HepG2 (cell line): ENCODE measurements at regions not wholly inside any gene's neighbourhood (a gene's known extent, or its start where the extent isn't known, plus 50 kb on each side); places are given as distances from the start of the nearest gene placed in this dataset.

Source experiments
- ATAC-seq: fragments of 200-7000 bp; cut with Tn5 transposase; 3 replicates; pipeline ENCODE4 v1.9.1; 2020; ENCODE audit warnings: mild to moderate bottlenecking, moderate library complexity
- BruUV-seq: library from RNA; stranded (reverse); fragments of 400-500 nt; replicated peaks from 2 replicates; lab custom pipeline; 2021; lab: Mats Ljungman, UMichigan
- CTCF ChIA-PET: fragments of 300-600 bp; formaldehyde crosslinking; extraction: SDS; loops from one replicate; lab custom pipeline; 2021; ENCODE audit warnings: low total read pairs, inconsistent platforms, low intra/inter-chr PET ratio; lab: Yijun Ruan, JAX
- POLR2A ChIA-PET: fragments of 350-600 bp; sonication (Branson Sonifier 250); formaldehyde crosslinking; loops from one replicate; lab custom pipeline; 2020; ENCODE audit warnings: antibody characterized with exemption, inconsistent platforms; lab: Yijun Ruan, JAX
- DNase-seq: peaks from one replicate; pipeline ENCODE4 v3.0.0-alpha.2; 2015; ENCODE audit warnings: low spot score
- FAIRE-seq: peaks from 3 replicates; lab custom pipeline; 2011; peaks lifted over from hg19 to GRCh38; lab: Jason Lieb, UNC
- H2AFZ ChIP-seq: one replicate; pipeline ENCODE4 v1.6.1; 2011; ENCODE audit warnings: low read length, inconsistent platforms
- H3K27ac ChIP-seq: fragments of 300-600 bp; 3 replicates; pipeline ENCODE4 v1.8.0; 2011; ENCODE audit warnings: mixed run types, mild to moderate bottlenecking, mixed read lengths, low read length, inconsistent platforms; ENCODE audit not compliant: insufficient read depth; ENCODE audit errors: extremely low read length
- H3K27me3 ChIP-seq, 2 experiments: fragments of 200-600 bp in 1 of 2; 2 replicates in 1 of 2; 3 replicates in 1 of 2; pipeline versions ENCODE4 v1.6.0 to v1.8.0; 2011; ENCODE audit warnings: low read length in 2 of 2, mild to moderate bottlenecking in 2 of 2, moderate library complexity in 2 of 2, inconsistent platforms in 1 of 2; ENCODE audit not compliant: insufficient read depth in 2 of 2, control insufficient read depth in 1 of 2
- H3K36me3 ChIP-seq, 2 experiments: fragments of 200-600 bp in 1 of 2; replicated peaks in 1 of 2; 2 replicates in 1 of 2; 3 replicates in 1 of 2; pipeline versions ENCODE4 v1.5.1 to v1.8.0; 2011; ENCODE audit warnings: low read length in 2 of 2, inconsistent platforms in 1 of 2; ENCODE audit not compliant: insufficient read depth in 2 of 2, control insufficient read depth in 1 of 2
- H3K4me1 ChIP-seq: 2 replicates; pipeline ENCODE4 v1.5.1; 2012; ENCODE audit warnings: low read length, inconsistent platforms; ENCODE audit not compliant: insufficient read depth
- H3K4me2 ChIP-seq: 2 replicates; pipeline ENCODE4 v1.6.0; 2011; ENCODE audit warnings: low read depth, low read length, inconsistent platforms
- H3K4me3 ChIP-seq, 3 experiments: fragments of 200-600 bp in 1 of 3; sonication (generic), shearing (Covaris generic) in 1 of 3; replicated peaks in 1 of 3; 2 replicates each; pipeline ENCODE4 v1.5.1; 2011 to 2016; ENCODE audit warnings: low read length in 3 of 3, inconsistent platforms in 2 of 3, low read depth in 2 of 3, mild to moderate bottlenecking in 2 of 3, control low read depth in 1 of 3, mixed read lengths in 1 of 3; ENCODE audit not compliant: insufficient read depth in 1 of 3
- H3K79me2 ChIP-seq: one replicate; pipeline ENCODE4 v1.6.1; 2011; ENCODE audit warnings: low read length, inconsistent platforms; ENCODE audit not compliant: insufficient read depth
- H3K9ac ChIP-seq: 2 replicates; pipeline ENCODE4 v1.6.0; 2011; ENCODE audit warnings: mild to moderate bottlenecking, low read depth, low read length, inconsistent platforms; ENCODE audit not compliant: insufficient read depth
- H3K9me3 ChIP-seq: 2 replicates; pipeline ENCODE4 v1.5.1; 2012; ENCODE audit warnings: mild to moderate bottlenecking, low read length
- H4K20me1 ChIP-seq: 2 replicates; pipeline ENCODE4 v1.6.0; 2011; ENCODE audit warnings: inconsistent platforms, mild to moderate bottlenecking, low read length, moderate library complexity; ENCODE audit not compliant: insufficient read depth
- CEBPB ChIP-seq: IDR thresholded peaks from 2 replicates; pipeline ENCODE4 v1.6.1; 2011; ENCODE audit warnings: low read depth, low read length, improper control_type of control experiment, borderline replicate concordance
- CERS6 ChIP-seq: sonication (generic); formaldehyde crosslinking; IDR thresholded peaks from 2 replicates; pipeline ENCODE4 v1.5.0; 2020; ENCODE audit warnings: missing genetic modification reagents
- HIC2 ChIP-seq: sonication (generic); formaldehyde crosslinking; IDR thresholded peaks from 2 replicates; pipeline ENCODE4 v1.9.0; 2022; ENCODE audit warnings: low read depth, missing genetic modification reagents
- SATB2 ChIP-seq: sonication (generic); formaldehyde crosslinking; IDR thresholded peaks from 2 replicates; pipeline ENCODE4 v1.5.0; 2020; ENCODE audit warnings: missing genetic modification reagents
- ZKSCAN1 ChIP-seq: fragments of 150-350 bp; IDR thresholded peaks from 2 replicates; pipeline ENCODE4 v1.6.1; 2014; ENCODE audit warnings: low read length
- ZMYM2 ChIP-seq: sonication (generic); formaldehyde crosslinking; IDR thresholded peaks from 2 replicates; pipeline ENCODE4 v1.8.0; 2022; ENCODE audit warnings: mild to moderate bottlenecking, missing genetic modification reagents
- ZNF101 ChIP-seq: sonication (generic); formaldehyde crosslinking; IDR thresholded peaks from 2 replicates; pipeline ENCODE4 v1.4.0; 2020; ENCODE audit warnings: mild to moderate bottlenecking, low read depth, missing genetic modification reagents, borderline replicate concordance
- ZNF329 ChIP-seq: sonication (generic); formaldehyde crosslinking; IDR thresholded peaks from 2 replicates; pipeline ENCODE4 v1.9.0; 2021; ENCODE audit warnings: low read depth, mild to moderate bottlenecking, missing genetic modification reagents
- WGBS: methylation state at CpG from one replicate; pipeline ENCODE4 v1.1.6; 2017; ENCODE audit warnings: low lambda C conversion rate; 5-methylcytosine and 5-hydroxymethylcytosine counted together
- in situ Hi-C: cut with HindIII; loops from 2 replicates; pipeline ENCODE4 v1.10.0; 2017; ENCODE audit warnings: low pct_unique_long_range_greater_than_20kb; ENCODE audit not compliant: extremely low pct_ligation_motif_present
- intact Hi-C: fragments of 100-400 bp; cut with micrococcal nuclease; formaldehyde crosslinking; loops from one replicate; pipeline ENCODE4 v1.10.0; 2022; ENCODE audit not compliant: unreplicated experiment
- TF ChIP-seq, protein P1 (sequence below): sonication (generic); formaldehyde crosslinking; IDR thresholded peaks from 2 replicates; pipeline ENCODE4 v1.5.1; 2020; ENCODE audit warnings: missing genetic modification reagents, mild to moderate bottlenecking, borderline replicate concordance

DNA sequence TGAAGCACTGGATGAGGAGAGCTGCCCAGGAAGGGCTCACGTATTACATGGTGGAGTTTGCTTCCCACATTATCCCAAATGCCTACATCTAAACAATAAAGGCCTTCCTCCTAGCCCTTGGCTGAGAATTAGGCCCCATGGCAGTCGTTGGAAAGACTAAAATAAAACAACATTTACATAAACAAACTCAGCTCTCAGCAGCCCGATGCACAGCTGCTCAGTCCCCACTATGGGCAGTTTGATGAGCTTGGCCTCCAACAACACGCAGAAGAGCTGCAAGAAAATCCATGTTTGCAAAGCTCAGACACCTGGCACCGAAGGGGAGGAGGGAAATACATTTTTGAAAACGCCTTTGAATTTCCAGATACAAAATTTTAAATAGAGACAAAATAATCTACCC lies 352.4 kb downstream of the EIPR1 start:
- H3K27me3 ChIP-seq = peaks cover 0 to 37% of the 10 kb centered on the region in 2 experiments; a peak in 3 of 5 replicates
- H4K20me1 ChIP-seq = no peaks in the 10 kb centered on the region
- in situ Hi-C loops (no loop called here), intact Hi-C loops (no loop called here)
- DNase-seq = no peak
- no peaks in the 10 kb centered on the region for H3K79me2 ChIP-seq
- no peak for TF ChIP-seq CERS6 (CRISPR knock-in tag)
- TF ChIP-seq ZKSCAN1 = no peak
- no peak for TF ChIP-seq CEBPB
- no peak for TF ChIP-seq ZNF329 (CRISPR knock-in tag)
- no peak for TF ChIP-seq SATB2 (CRISPR knock-in tag)
- 7% methylated on average over 6 of the region's 6 CpGs for WGBS
- ChIA-PET POLR2A (no interaction called here), CTCF (no interaction called here)
- H3K27ac ChIP-seq = no peak overlapping the region
- H3K4me1 ChIP-seq = no peaks in the 10 kb centered on the region
- no peak for FAIRE-seq
- H3K4me2 ChIP-seq = no peak overlapping the region
- no peaks in the 10 kb centered on the region for H3K36me3 ChIP-seq
- H2AFZ ChIP-seq = no peak overlapping the region
- no peak overlapping the region for H3K4me3 ChIP-seq
- no peaks in the 10 kb centered on the region for H3K9me3 ChIP-seq
- no TSS peak for BruUV-seq
- H3K9ac ChIP-seq = no peak overlapping the region
- no peak for ATAC-seq

DNA sequence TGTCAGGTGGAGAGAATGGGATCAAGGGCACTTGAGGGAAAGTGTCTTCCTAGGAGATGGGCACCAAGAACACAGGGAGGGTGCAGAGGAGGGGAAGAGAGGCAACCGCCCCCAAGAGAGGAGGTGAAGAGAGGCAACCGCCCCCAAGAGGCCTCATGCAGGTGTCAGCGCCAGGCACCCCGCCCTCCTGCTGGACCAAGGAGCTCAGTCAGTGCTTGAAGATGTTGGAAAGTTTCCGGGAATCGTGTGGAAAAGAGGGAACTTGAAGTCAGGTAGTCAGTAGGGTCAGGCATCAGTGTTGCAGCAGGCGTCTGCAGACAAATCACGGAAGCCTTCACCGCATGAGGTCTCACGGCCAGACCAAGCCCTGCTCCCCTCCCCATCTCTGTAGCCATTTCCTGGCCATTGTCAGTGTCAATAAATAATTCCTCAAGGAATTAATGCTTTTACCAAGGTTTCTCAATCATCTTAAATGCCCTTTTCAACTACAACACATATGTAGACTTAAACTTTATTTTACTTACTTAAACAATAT lies 353.1 kb downstream of the EIPR1 start:
- intact Hi-C loops = no loop called here
- CTCF ChIA-PET = no interaction called here
- FAIRE-seq = no peak
- Histone ChIP-seq H3K4me3 (no peak overlapping the region), H3K4me1 (no peaks in the 10 kb centered on the region), H4K20me1 (no peaks in the 10 kb centered on the region), H3K9me3 (no peaks in the 10 kb centered on the region), H3K9ac (no peak overlapping the region), H3K4me2 (no peak overlapping the region), H3K27me3 (peaks cover 0 to 37% of the 10 kb centered on the region in 2 experiments; a peak in 3 of 5 replicates), H3K36me3 (no peaks in the 10 kb centered on the region), H2AFZ (no peak overlapping the region)
- in situ Hi-C loops = no loop called here
- DNase-seq = no peak
- TF ChIP-seq ZMYM2 (CRISPR knock-in tag) = no peak
- TF ChIP-seq, protein P1, sequence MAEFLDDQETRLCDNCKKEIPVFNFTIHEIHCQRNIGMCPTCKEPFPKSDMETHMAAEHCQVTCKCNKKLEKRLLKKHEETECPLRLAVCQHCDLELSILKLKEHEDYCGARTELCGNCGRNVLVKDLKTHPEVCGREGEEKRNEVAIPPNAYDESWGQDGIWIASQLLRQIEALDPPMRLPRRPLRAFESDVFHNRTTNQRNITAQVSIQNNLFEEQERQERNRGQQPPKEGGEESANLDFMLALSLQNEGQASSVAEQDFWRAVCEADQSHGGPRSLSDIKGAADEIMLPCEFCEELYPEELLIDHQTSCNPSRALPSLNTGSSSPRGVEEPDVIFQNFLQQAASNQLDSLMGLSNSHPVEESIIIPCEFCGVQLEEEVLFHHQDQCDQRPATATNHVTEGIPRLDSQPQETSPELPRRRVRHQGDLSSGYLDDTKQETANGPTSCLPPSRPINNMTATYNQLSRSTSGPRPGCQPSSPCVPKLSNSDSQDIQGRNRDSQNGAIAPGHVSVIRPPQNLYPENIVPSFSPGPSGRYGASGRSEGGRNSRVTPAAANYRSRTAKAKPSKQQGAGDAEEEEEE (CRISPR knock-in tag) = no peak
- no peak for TF ChIP-seq ZNF101 (CRISPR knock-in tag)
- TF ChIP-seq HIC2 (CRISPR knock-in tag) = no peak
- TF ChIP-seq, all 625 proteins: peak for 0
- H3K79me2 ChIP-seq = no peaks in the 10 kb centered on the region
- BruUV-seq = no TSS peak
- H3K27ac ChIP-seq = no peak overlapping the region
- no peak for ATAC-seq
- WGBS = 38% methylated on average over 10 of the region's 10 CpGs
- POLR2A ChIA-PET = no interaction called here
